HEK293T (cell line): ENCODE measurements at regions not wholly inside any gene's neighbourhood (a gene's known extent, or its start where the extent isn't known, plus 50 kb on each side); places are given as distances from the start of the nearest gene placed in this dataset.

Experiments used
- ARNT ChIP-seq: fragments of 450-650 bp; IDR thresholded peaks from 2 replicates; pipeline ENCODE4 v1.6.1; 2017; ENCODE audit warnings: mild to moderate bottlenecking
- BHLHE40 ChIP-seq: fragments of 450-650 bp; IDR thresholded peaks from 2 replicates; pipeline ENCODE4 v1.6.1; 2016; ENCODE audit warnings: mild to moderate bottlenecking, moderate library complexity, borderline replicate concordance
- CTBP1 ChIP-seq: fragments of 450-650 bp; IDR thresholded peaks from 2 replicates; pipeline ENCODE4 v1.6.1; 2016; ENCODE audit warnings: borderline replicate concordance
- ELF4 ChIP-seq: fragments of 450-650 bp; IDR thresholded peaks from 2 replicates; pipeline ENCODE4 v1.6.1; 2017; ENCODE audit warnings: antibody characterized with exemption
- FOXA1 ChIP-seq: fragments of 450-650 bp; IDR thresholded peaks from 2 replicates; pipeline ENCODE4 v1.6.1; 2016; ENCODE audit warnings: mild to moderate bottlenecking
- FOXK2 ChIP-seq: fragments of 450-650 bp; IDR thresholded peaks from 2 replicates; pipeline ENCODE4 v1.6.1; 2016; ENCODE audit warnings: mild to moderate bottlenecking
- FOXM1 ChIP-seq: fragments of 450-650 bp; IDR thresholded peaks from 2 replicates; pipeline ENCODE4 v1.6.1; 2017; ENCODE audit warnings: mild to moderate bottlenecking, borderline replicate concordance
- NFRKB ChIP-seq: fragments of 450-650 bp; IDR thresholded peaks from 2 replicates; pipeline ENCODE4 v1.6.1; 2016; ENCODE audit warnings: mild to moderate bottlenecking, moderate library complexity
- SP1 ChIP-seq: fragments of 450-650 bp; IDR thresholded peaks from 2 replicates; pipeline ENCODE4 v1.6.1; 2017
- TF ChIP-seq, protein P1 (sequence below): fragments of 450-650 bp; IDR thresholded peaks from 2 replicates; pipeline ENCODE4 v1.6.1; 2016

- no peak for TF ChIP-seq ELF4
- no peak for TF ChIP-seq ARNT
- no peak for TF ChIP-seq SP1
- TF ChIP-seq CTBP1 = no peak
- TF ChIP-seq BHLHE40 = no peak
- TF ChIP-seq, protein P1, sequence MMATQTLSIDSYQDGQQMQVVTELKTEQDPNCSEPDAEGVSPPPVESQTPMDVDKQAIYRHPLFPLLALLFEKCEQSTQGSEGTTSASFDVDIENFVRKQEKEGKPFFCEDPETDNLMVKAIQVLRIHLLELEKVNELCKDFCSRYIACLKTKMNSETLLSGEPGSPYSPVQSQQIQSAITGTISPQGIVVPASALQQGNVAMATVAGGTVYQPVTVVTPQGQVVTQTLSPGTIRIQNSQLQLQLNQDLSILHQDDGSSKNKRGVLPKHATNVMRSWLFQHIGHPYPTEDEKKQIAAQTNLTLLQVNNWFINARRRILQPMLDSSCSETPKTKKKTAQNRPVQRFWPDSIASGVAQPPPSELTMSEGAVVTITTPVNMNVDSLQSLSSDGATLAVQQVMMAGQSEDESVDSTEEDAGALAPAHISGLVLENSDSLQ = no peak
- TF ChIP-seq FOXK2 = no peak
- TF ChIP-seq FOXA1 = no peak
- no peak for TF ChIP-seq FOXM1
- TF ChIP-seq NFRKB = no peak
Measured at GRCh38 chr12:128073937-128074336, 193.0 kb upstream of the TMEM132C start.
